ENCODE measurements at regions not wholly inside any gene's neighbourhood (a gene's known extent, or its start where the extent isn't known, plus 50 kb on each side); places are given as distances from the start of the nearest gene placed in this dataset.

GRCh38 chr3:176789281-176789705 lies 408.0 kb downstream of the TBL1XR1 start:
- no peak for DNase-seq

- no peak for DNase-seq
Observed at GRCh38 chr3:176787506-176787905, 409.8 kb downstream of the TBL1XR1 start.

DNA sequence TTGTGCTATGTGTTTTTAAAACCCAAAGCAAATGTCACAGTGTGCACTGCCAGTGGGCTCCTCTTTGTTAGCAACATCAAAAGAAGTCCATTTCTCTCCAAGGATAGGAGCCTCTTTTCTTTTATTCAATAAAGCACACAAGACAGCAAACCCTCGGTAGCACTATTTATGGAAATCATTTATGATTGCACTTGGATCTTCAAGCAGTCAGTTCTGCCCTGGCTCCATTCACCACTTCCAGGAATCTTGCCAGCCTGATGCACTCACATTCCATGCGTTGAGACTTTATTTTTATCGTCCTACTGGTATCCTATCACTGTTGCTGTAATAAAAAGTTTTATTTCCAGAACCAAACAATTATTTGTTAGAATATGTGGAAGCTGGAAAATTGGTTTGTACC lies 412.1 kb downstream of the TBL1XR1 start:
- DNase-seq, result no peak

DNA sequence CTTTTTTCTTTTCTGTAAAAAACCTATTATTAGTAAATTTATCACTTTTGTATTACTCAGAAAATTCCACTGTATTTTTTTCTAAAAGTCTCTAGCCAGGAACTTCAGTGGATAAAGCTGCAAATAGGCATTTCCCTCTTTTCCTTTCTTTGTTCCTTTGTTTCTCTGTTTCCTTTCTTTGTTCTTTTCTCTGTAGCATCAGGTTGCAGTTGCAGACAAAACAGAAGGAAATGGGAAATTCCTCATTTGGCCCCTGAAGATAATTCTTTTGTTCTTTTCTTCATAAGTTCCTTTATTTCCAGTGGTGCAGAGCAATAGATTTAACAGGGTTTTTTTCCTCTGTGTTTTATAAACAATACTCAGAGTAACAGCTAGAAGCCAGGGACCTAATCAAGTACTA lies 416.5 kb downstream of the TBL1XR1 start:
- DNase-seq, result no peak

GRCh38 chr3:176776622-176777175 lies 420.6 kb downstream of the TBL1XR1 start:
- DNase-seq, result no peak

GRCh38 chr3:176769547-176770190 lies 427.6 kb downstream of the TBL1XR1 start:
- no peak for DNase-seq

- no peak for DNase-seq
Observed at GRCh38 chr3:176767385-176767784, 429.9 kb downstream of the TBL1XR1 start.

GRCh38 chr3:176766862-176767261 lies 430.4 kb downstream of the TBL1XR1 start:
- no peak for DNase-seq

GRCh38 chr3:176765382-176765900 lies 431.8 kb downstream of the TBL1XR1 start:
- no peak for DNase-seq

DNA sequence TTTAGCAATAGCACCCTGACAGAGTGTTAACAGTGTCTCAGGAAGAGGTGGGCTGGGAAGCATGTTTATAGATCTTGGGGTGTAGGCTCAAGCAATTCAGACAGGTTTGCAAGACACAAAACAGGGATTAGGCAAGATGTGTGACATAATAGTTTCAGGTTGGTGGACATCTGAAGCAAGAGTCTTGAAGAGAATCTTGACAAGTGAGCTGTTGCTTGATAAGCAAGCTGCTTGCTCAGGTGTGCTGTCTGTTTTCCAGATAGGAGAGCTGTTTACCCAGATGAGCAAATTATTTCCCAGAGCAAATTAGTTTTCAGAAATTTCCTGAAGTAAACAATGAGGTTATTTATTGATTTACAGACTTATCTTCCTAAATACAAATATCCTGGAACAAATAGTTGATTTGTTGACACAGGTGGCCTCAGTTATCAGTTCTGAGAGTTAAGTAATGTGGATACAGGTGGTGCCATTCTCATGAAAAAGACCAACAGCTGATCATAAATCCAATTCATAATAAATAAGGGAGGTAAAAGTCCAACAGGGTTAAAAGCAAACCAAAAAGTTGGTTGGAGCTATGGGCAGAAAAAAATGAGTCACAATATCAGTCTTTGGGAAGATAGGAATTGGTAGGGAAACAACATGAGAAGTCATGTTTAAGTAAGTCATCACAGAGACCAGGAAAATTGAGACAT lies 437.3 kb downstream of the TBL1XR1 start:
- no peak for DNase-seq

GRCh38 chr3:176757429-176757828 lies 439.9 kb downstream of the TBL1XR1 start:
- DNase-seq, result no peak

- no peak for DNase-seq
Observed at GRCh38 chr3:176755977-176756376, 441.3 kb downstream of the TBL1XR1 start.

DNA sequence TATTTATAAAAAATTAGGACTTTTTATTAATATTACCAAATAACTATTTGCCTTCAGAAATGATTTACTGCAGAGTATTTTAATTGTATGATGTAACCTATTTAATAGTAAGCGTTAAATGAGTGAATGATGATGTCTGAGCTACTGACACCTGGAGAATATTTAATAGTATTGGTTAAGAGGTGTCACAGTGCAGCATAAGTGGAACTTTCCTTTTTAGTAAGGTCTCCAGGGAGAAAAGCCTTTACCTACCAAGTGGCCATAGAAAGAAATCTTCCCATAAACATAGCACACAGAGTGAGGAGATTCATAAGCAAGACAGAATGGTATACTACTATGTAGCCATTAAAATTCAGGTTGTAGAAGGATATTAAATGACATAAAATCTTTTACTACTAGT lies 441.7 kb downstream of the TBL1XR1 start:
- no peak for DNase-seq

- DNase-seq, result no peak
Observed at GRCh38 chr3:176741664-176742047, 455.6 kb downstream of the TBL1XR1 start.

DNA sequence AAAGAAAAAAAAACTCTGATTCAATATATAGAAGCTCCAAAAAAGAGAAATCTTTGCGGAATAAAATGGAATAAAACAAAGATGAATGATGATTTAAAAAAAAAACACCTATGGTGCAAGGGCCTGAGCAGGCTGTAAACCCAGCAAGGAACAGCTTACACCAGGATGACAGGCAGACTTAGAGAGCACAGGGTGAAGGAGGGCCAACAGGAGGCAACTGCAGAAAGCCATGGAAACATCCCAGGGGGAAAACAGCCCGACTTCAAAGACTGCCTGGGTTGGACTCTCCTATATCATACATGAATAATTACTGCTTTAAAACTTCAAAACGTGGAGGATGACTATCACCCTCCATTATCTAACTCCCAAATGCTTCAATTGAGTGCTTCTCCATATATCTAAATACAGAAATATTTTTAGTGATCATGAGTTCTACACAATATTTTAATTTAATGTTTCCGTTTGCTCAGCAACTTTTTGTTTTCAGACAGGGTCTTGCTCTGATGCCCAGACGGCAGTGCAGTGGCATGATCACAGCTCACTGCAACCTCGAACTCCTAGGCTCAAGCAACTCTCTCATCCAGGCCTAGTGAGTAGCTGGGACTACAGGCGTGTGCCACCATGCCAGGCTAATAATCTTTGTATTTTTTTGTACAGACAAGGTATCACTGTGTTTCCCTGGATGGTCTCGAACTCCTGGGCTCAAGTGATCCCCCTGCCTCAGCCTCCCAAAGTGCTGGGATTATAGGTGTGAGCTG lies 456.2 kb downstream of the TBL1XR1 start:
- no peak for DNase-seq

- DNase-seq, result no peak
Observed at GRCh38 chr3:176739159-176739558, 458.1 kb downstream of the TBL1XR1 start.

GRCh38 chr3:176737480-176738110 lies 459.7 kb downstream of the TBL1XR1 start:
- DNase-seq, result no peak

GRCh38 chr3:176734146-176734545 lies 463.1 kb downstream of the TBL1XR1 start:
- DNase-seq, result no peak

- DNase-seq, result no peak
Observed at GRCh38 chr3:176724394-176724759, 472.9 kb downstream of the TBL1XR1 start.

- no peak for DNase-seq
Observed at GRCh38 chr3:176723758-176724393, 473.4 kb downstream of the TBL1XR1 start.

DNA sequence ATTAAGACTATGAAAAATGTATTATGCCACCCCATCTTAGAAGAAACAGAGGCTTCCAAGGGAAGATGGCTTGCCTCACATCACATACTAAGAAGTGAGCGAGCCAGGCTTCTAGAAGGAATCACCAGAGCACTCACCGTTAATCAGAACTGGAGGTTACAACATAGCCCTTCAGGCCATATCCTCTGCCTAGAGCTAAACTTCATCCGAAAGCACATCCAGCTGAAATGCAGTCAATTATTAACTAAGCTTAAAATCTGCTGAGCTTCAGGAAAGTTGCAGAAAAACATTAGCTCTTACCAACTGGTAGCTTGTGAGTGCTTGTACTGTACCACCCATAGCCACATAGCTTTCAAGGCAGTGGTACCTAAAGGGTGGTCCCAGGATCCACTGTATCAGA lies 483.2 kb downstream of the TBL1XR1 start:
- no peak for DNase-seq

DNA sequence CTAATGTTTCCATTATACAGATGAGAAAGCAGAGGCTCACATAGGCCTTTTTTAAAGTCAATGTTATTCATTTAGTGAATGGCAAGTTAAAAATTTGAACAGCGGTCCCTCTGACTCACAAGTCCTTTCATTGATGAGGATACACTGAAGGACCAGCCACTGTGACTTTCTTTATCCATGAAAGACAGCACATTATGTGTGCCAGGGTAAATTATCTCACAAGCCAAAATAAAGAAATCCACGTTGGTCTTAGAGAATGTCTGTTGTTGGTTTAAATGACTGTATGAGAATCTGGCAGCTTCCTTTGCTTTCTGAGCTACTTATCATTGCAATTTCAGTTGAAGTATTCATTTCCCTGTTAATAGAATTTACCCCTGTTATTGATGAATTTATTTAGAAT lies 485.1 kb downstream of the TBL1XR1 start:
- DNase-seq, result no peak
